Natural killer cell (primary cell): ENCODE measurements at regions not wholly inside any gene's neighbourhood (a gene's known extent, or its start where the extent isn't known, plus 50 kb on each side); places are given as distances from the start of the nearest gene placed in this dataset.

ENCODE experiments used
- ATAC-seq, 3 donors: fragments of 150-1000 bp in 2 of 3; fragments of 200-7000 bp in 1 of 3; cut with Tn5 transposase; 1 replicate in 1 of 3; 2 replicates in 2 of 3; pipeline ENCODE4 v1.10.0; 2021; ENCODE audit warnings: mild to moderate bottlenecking in 2 of 3, moderate library complexity in 2 of 3
- DNase-seq, 2 donors: peaks; one replicate each; pipeline versions ENCODE4 v3.0.0 to v3.0.0-alpha.2; 2013 to 2021; ENCODE audit warnings: mixed read lengths in 1 of 2
- H3K27ac ChIP-seq: one replicate; pipeline ENCODE4 v1.5.1; 2013; ENCODE audit warnings: mild to moderate bottlenecking, low read length
- H3K27me3 ChIP-seq: one replicate; pipeline ENCODE4 v1.6.1; 2013; ENCODE audit warnings: low read length; ENCODE audit not compliant: control insufficient read depth, insufficient read depth
- H3K36me3 ChIP-seq: one replicate; pipeline ENCODE4 v1.6.1; 2013; ENCODE audit warnings: low read length; ENCODE audit not compliant: control insufficient read depth, insufficient read depth
- H3K4me1 ChIP-seq: one replicate; pipeline ENCODE4 v1.6.1; 2013; ENCODE audit warnings: low read length; ENCODE audit not compliant: control insufficient read depth, insufficient read depth
- H3K4me3 ChIP-seq: one replicate; pipeline ENCODE4 v1.5.1; 2013; ENCODE audit warnings: low read length
- H3K9me3 ChIP-seq: one replicate; pipeline ENCODE4 v1.6.1; 2013; ENCODE audit warnings: low read length; ENCODE audit not compliant: control insufficient read depth, insufficient read depth
- H3K27ac Mint-ChIP-seq, 2 donors: one replicate each; pipeline ENCODE4 v1.8.0; 2022; ENCODE audit warnings: mild to moderate bottlenecking in 2 of 2, mixed read lengths in 2 of 2, moderate library complexity in 1 of 2
- H3K27me3 Mint-ChIP-seq, 2 donors: one replicate each; pipeline ENCODE4 v1.8.0; 2022; ENCODE audit warnings: low read depth in 2 of 2, mixed read lengths in 2 of 2
- H3K36me3 Mint-ChIP-seq: one replicate; pipeline ENCODE4 v1.8.0; 2022; ENCODE audit warnings: mixed read lengths
- H3K4me1 Mint-ChIP-seq, 2 donors: one replicate each; pipeline ENCODE4 v1.8.0; 2022; ENCODE audit warnings: mixed read lengths in 2 of 2
- H3K4me3 Mint-ChIP-seq: one replicate; pipeline ENCODE4 v1.8.0; 2022; ENCODE audit warnings: mild to moderate bottlenecking, moderate library complexity, mixed read lengths
- H3K9me3 Mint-ChIP-seq, 2 donors: one replicate each; pipeline ENCODE4 v1.8.0; 2022; ENCODE audit warnings: mixed read lengths in 2 of 2
- CTCF ChIP-seq: fragments of 200-600 bp; IDR thresholded peaks from one replicate; pipeline ENCODE4 v1.8.0; 2022; ENCODE audit warnings: antibody characterized with exemption
- WGBS: methylation state at CpG from one replicate; pipeline ENCODE4 v1.1.7; 2013; ENCODE audit warnings: missing lambda C conversion rate; ENCODE audit not compliant: insufficient coverage; 5-methylcytosine and 5-hydroxymethylcytosine counted together
- intact Hi-C: fragments of 100-400 bp; cut with micrococcal nuclease; formaldehyde crosslinking; loops from one replicate; pipeline ENCODE4 v1.14.2; 2022

- Mint-ChIP-seq H3K27ac (no peak overlapping the region), H3K27me3 (no peaks in the 10 kb centered on the region), H3K4me1 (no peaks in the 10 kb centered on the region), H3K36me3 (no peaks in the 10 kb centered on the region), H3K4me3 (no peak overlapping the region), H3K9me3 (peaks cover 0 to 3% of the 10 kb centered on the region in 2 donors)
- no peak for ATAC-seq
- peak overlapping the region; percentile 38 for H3K27ac ChIP-seq
- no peaks in the 10 kb centered on the region for H3K9me3 ChIP-seq
- TF ChIP-seq CTCF = no peak
- H3K27me3 ChIP-seq = no peaks in the 10 kb centered on the region
- H3K4me3 ChIP-seq = no peak overlapping the region
- intact Hi-C loops = no loop called here
- H3K4me1 ChIP-seq = no peaks in the 10 kb centered on the region
- DNase-seq = no peak
- H3K36me3 ChIP-seq = no peaks in the 10 kb centered on the region
- WGBS = 47% methylated on average over 11 of the region's 11 CpGs
These were observed 544.5 kb downstream of the CSNK1G3 start for GRCh38 chr5:124056326-124056990.

DNA sequence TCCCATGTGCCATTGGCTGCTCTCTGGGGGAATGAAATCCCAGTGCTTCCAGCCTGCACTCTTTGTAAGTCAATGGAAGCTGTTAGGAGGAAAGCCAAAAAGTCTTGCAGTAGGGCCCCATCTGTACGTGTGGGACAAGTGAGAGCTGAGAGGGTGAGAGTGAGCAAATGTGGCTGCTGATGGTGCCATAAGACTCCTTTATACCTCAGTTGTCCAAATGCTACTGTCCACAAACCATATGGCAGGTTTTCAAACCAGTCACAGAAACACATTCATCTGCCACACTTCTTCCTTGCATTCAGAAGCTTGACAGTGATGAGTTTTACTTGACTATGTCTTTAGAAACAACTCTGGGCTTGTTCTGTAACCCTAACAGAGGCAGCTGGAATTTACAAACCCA lies 543.8 kb downstream of the CSNK1G3 start:
- TF ChIP-seq CTCF = no peak
- WGBS = 100% methylated on average over 1 of the region's 1 CpG
- Histone ChIP-seq H3K9me3 (no peaks in the 10 kb centered on the region), H3K36me3 (no peaks in the 10 kb centered on the region), H3K4me3 (no peak overlapping the region), H3K4me1 (no peaks in the 10 kb centered on the region), H3K27ac (no peak overlapping the region), H3K27me3 (no peaks in the 10 kb centered on the region)
- Mint-ChIP-seq H3K27me3 (no peaks in the 10 kb centered on the region), H3K9me3 (peaks cover 3 to 7% of the 10 kb centered on the region in 2 donors), H3K4me1 (no peaks in the 10 kb centered on the region), H3K27ac (no peak overlapping the region), H3K4me3 (no peak overlapping the region), H3K36me3 (no peaks in the 10 kb centered on the region)
- intact Hi-C loops = no loop called here
- ATAC-seq = no peak
- DNase-seq = no peak

DNA sequence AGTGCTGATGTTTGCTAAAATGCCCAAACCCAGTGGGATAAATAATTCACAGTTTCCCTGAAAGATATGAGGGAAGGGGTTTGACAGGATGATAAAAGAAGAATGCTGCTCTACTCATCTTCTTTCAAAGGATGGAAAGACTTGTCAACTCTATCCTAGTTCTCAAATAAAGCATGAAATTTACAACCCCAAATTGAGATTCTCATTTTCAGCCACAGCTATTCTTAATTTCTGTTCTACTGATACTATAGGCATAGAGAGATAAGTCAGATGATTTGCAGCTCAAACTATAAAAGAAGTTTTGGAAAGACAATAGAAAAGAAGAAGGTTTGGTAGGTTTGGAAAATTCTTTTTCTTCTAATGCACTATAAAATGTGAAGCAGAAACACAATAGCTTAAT lies 542.6 kb downstream of the CSNK1G3 start:
- Histone ChIP-seq H3K36me3 (no peaks in the 10 kb centered on the region), H3K27me3 (no peaks in the 10 kb centered on the region), H3K4me1 (no peaks in the 10 kb centered on the region), H3K9me3 (no peaks in the 10 kb centered on the region), H3K4me3 (no peak overlapping the region), H3K27ac (no peak overlapping the region)
- no peaks in the 10 kb centered on the region for H3K4me1 Mint-ChIP-seq
- H3K27ac Mint-ChIP-seq = no peak overlapping the region
- ATAC-seq = no peak
- no peak for TF ChIP-seq CTCF
- H3K36me3 Mint-ChIP-seq = no peaks in the 10 kb centered on the region
- no peaks in the 10 kb centered on the region for H3K27me3 Mint-ChIP-seq
- intact Hi-C loops = no loop called here
- no peak overlapping the region for H3K4me3 Mint-ChIP-seq
- no peak for DNase-seq
- H3K9me3 Mint-ChIP-seq = peaks cover 3 to 8% of the 10 kb centered on the region in 2 donors

GRCh38 chr5:124053340-124053739 lies 541.4 kb downstream of the CSNK1G3 start:
- H3K4me3 Mint-ChIP-seq = no peak overlapping the region
- no peaks in the 10 kb centered on the region for H3K27me3 Mint-ChIP-seq
- intact Hi-C loops = no loop called here
- no peaks in the 10 kb centered on the region for H3K4me1 Mint-ChIP-seq
- H3K36me3 ChIP-seq = no peaks in the 10 kb centered on the region
- TF ChIP-seq CTCF = no peak
- H3K9me3 Mint-ChIP-seq = peaks cover 3 to 11% of the 10 kb centered on the region in 2 donors
- DNase-seq = no peak
- 87% methylated on average over 2 of the region's 2 CpGs for WGBS
- no peak overlapping the region for H3K27ac ChIP-seq
- no peak for ATAC-seq
- H3K4me3 ChIP-seq = no peak overlapping the region
- H3K27me3 ChIP-seq = no peaks in the 10 kb centered on the region
- H3K4me1 ChIP-seq = no peaks in the 10 kb centered on the region
- no peaks in the 10 kb centered on the region for H3K36me3 Mint-ChIP-seq
- no peak overlapping the region for H3K27ac Mint-ChIP-seq
- no peaks in the 10 kb centered on the region for H3K9me3 ChIP-seq
